ENCODE measurements at regions not wholly inside any gene's neighbourhood (a gene's known extent, or its start where the extent isn't known, plus 50 kb on each side); places are given as distances from the start of the nearest gene placed in this dataset.
A peak's percentile ranks its signal among the peaks of the same experiment; 100 is the strongest.

GRCh38 chrX:40504801-40505605, 75.8 kb upstream of the ATP6AP2 start:
- TF ChIP-seq RCOR1 (IDR thresholded peaks at IDR 0.05; ENCODE audit: low read length): no peak
- peak in 1 of 2 experiments; percentile 65; a peak in 1 of 4 replicates for TF ChIP-seq EP300 (IDR thresholded peaks at IDR 0.05; ENCODE audit: borderline replicate concordance in 1 of 2, low read depth in 1 of 2, low read length in 1 of 2)
- no peak for TF ChIP-seq IRF3 (IDR thresholded peaks at IDR 0.05; ENCODE audit: low read depth, low read length)

Data from SK-N-SH (cell line).